ENCODE measurements at regions not wholly inside any gene's neighbourhood (a gene's known extent, or its start where the extent isn't known, plus 50 kb on each side); places are given as distances from the start of the nearest gene placed in this dataset.

DNA sequence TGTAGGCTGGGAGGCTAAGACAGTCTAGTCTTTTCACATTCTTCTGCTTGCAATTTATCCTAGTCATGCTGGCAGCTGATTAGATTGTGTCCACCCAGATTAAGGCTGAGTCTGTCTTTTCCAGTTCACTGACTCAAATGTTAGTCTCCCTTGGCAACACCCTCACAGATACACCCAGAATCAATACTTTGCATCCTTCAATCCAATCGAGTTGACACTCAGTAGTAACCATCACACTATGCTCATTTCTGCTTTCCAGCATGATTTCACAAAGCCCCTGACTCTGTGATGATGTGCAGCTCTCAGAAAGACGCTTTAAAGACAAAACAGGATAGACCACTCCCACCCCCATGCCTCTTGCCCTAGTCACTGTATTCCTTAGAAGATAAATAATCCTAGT lies 693.0 kb downstream of the HTR1B start:
- ATAC-seq (ENCODE audit: poor library complexity) (no peak), DNase-seq (no peak)
- TF ChIP-seq, protein P1, sequence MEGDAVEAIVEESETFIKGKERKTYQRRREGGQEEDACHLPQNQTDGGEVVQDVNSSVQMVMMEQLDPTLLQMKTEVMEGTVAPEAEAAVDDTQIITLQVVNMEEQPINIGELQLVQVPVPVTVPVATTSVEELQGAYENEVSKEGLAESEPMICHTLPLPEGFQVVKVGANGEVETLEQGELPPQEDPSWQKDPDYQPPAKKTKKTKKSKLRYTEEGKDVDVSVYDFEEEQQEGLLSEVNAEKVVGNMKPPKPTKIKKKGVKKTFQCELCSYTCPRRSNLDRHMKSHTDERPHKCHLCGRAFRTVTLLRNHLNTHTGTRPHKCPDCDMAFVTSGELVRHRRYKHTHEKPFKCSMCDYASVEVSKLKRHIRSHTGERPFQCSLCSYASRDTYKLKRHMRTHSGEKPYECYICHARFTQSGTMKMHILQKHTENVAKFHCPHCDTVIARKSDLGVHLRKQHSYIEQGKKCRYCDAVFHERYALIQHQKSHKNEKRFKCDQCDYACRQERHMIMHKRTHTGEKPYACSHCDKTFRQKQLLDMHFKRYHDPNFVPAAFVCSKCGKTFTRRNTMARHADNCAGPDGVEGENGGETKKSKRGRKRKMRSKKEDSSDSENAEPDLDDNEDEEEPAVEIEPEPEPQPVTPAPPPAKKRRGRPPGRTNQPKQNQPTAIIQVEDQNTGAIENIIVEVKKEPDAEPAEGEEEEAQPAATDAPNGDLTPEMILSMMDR (IDR thresholded peaks at IDR 0.05) = no peak
- H3K9me3 ChIP-seq (ENCODE audit: control insufficient read depth in 1 of 2, insufficient read depth in 1 of 2, low read length in 2 of 2) = no peaks in the 10 kb centered on the region
- no peak overlapping the region for H3K4me3 ChIP-seq (ENCODE audit: low read length)
- Mint-ChIP-seq H3K4me1 (ENCODE audit: low read depth) (no peaks in the 10 kb centered on the region), H3K36me3 (ENCODE audit: low read depth) (no peaks in the 10 kb centered on the region), H3K4me3 (no peak overlapping the region), H3K27me3 (no peaks in the 10 kb centered on the region), H3K27ac (no peak overlapping the region), H3K9me3 (peaks cover 2% of the 10 kb centered on the region)
- H3K27me3 ChIP-seq (ENCODE audit: control insufficient read depth in 1 of 2, insufficient read depth in 2 of 2, low read length in 2 of 2) = no peaks in the 10 kb centered on the region
- intact Hi-C loops (cut with DNase I, micrococcal nuclease) = no loop called here
- POLR2A ChIA-PET = no interaction called here
- no peaks in the 10 kb centered on the region for H3K4me1 ChIP-seq (ENCODE audit: insufficient read depth, low read length)
- CTCF ChIA-PET = no interaction called here
- no peaks in the 10 kb centered on the region for H3K36me3 ChIP-seq (ENCODE audit: insufficient read depth, low read length)
- no peak overlapping the region for H3K27ac ChIP-seq (ENCODE audit: low read depth in 1 of 2, low read length in 2 of 2)

DNA sequence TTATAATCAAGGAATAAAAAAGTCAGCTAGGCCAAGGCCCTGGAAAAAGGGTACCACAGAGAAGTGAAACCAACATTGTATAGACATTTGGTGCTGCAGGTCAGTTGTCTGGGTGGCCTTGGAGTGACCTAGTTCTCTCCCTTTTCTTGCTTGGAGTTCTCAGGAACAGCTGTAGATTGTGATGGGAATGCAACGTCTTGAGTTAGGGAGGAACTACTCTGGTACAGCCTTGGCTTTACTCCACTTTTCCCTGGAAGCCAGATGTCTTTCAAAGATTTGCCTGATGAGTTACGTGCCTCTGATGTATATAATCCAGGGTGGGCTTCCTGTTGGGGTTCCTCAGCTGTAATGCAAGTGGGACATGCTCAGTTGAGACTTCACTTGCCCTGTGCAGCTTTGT lies 694.7 kb downstream of the HTR1B start:
- Histone ChIP-seq H3K4me3 (ENCODE audit: low read length) (no peak overlapping the region), H3K4me1 (ENCODE audit: insufficient read depth, low read length) (no peaks in the 10 kb centered on the region), H3K9me3 (ENCODE audit: control insufficient read depth in 1 of 2, insufficient read depth in 1 of 2, low read length in 2 of 2) (no peaks in the 10 kb centered on the region), H3K27me3 (ENCODE audit: control insufficient read depth in 1 of 2, insufficient read depth in 2 of 2, low read length in 2 of 2) (no peaks in the 10 kb centered on the region), H3K27ac (ENCODE audit: low read depth in 1 of 2, low read length in 2 of 2) (no peak overlapping the region), H3K36me3 (ENCODE audit: insufficient read depth, low read length) (no peaks in the 10 kb centered on the region)
- intact Hi-C loops (cut with DNase I, micrococcal nuclease) = no loop called here
- Mint-ChIP-seq H3K4me3 (no peak overlapping the region), H3K4me1 (ENCODE audit: low read depth) (no peaks in the 10 kb centered on the region), H3K27me3 (no peaks in the 10 kb centered on the region), H3K27ac (no peak overlapping the region), H3K9me3 (peaks cover 2% of the 10 kb centered on the region), H3K36me3 (ENCODE audit: low read depth) (no peaks in the 10 kb centered on the region)
- DNase-seq (no peak), ATAC-seq (ENCODE audit: poor library complexity) (no peak)
- ChIA-PET POLR2A (no interaction called here), CTCF (no interaction called here)
- TF ChIP-seq, protein P1 (IDR thresholded peaks at IDR 0.05) = no peak

DNA sequence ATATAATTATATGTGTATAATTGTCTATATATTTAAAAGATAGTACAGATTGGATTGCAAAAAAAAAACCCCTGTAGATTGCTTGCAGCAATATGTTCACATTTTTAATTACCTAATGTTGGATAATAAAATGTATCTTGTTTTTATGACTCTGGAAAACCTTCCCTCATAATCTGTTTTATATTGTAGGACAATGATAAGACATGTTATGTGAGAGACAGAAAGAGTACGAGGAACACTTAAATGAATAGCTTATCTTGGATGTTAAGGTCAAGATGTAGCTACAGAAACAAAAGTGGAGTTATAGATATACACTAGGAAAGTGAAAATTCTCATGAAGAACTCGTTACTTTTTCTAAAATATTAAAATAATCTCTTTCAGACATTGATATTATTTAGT lies 691.6 kb upstream of the IMPG1 start:
- ATAC-seq (ENCODE audit: poor library complexity) = no peak
- ChIA-PET CTCF (no interaction called here), POLR2A (no interaction called here)
- Histone ChIP-seq H3K4me3 (ENCODE audit: low read length) (no peak overlapping the region), H3K4me1 (ENCODE audit: insufficient read depth, low read length) (no peaks in the 10 kb centered on the region), H3K27ac (ENCODE audit: low read depth in 1 of 2, low read length in 2 of 2) (no peak overlapping the region), H3K9me3 (ENCODE audit: control insufficient read depth in 1 of 2, insufficient read depth in 1 of 2, low read length in 2 of 2) (peaks cover 0 to 8% of the 10 kb centered on the region in 2 experiments), H3K36me3 (ENCODE audit: insufficient read depth, low read length) (no peaks in the 10 kb centered on the region), H3K27me3 (ENCODE audit: control insufficient read depth in 1 of 2, insufficient read depth in 2 of 2, low read length in 2 of 2) (no peaks in the 10 kb centered on the region)
- H3K4me3 Mint-ChIP-seq = no peak overlapping the region
- DNase-seq = no peak
- H3K36me3 Mint-ChIP-seq (ENCODE audit: low read depth) = no peaks in the 10 kb centered on the region
- TF ChIP-seq, protein P1 (IDR thresholded peaks at IDR 0.05) = no peak
- H3K27me3 Mint-ChIP-seq = no peaks in the 10 kb centered on the region
- H3K4me1 Mint-ChIP-seq (ENCODE audit: low read depth) = no peaks in the 10 kb centered on the region
- peaks cover under 1% of the 10 kb centered on the region for H3K9me3 Mint-ChIP-seq
- H3K27ac Mint-ChIP-seq = no peak overlapping the region
- intact Hi-C loops (cut with DNase I, micrococcal nuclease) = no loop called here

Data from CD4-positive, alpha-beta T cell (primary cell).